Stomach (tissue), 8 donors: ENCODE measurements at regions not wholly inside any gene's neighbourhood (a gene's known extent, or its start where the extent isn't known, plus 50 kb on each side); places are given as distances from the start of the nearest gene placed in this dataset.
"Not testable (repeated sequence)": the region's sequence is repeated elsewhere in the genome, so short reads cannot be mapped to it uniquely, and the experiment has no call there.

Source experiments
- DNase-seq, 2 donors: peaks; one replicate each; pipeline versions ENCODE4 v3.0.0 to v3.0.0-alpha.2; 2013 to 2019
- H3K27ac ChIP-seq, 5 donors: fragments of 200-600 bp in 4 of 5; sonication (generic) in 4 of 5; one replicate each; pipeline ENCODE4 v1.5.1; 2013 to 2019; ENCODE audit warnings: mild to moderate bottlenecking in 1 of 5, moderate library complexity in 1 of 5
- H3K27me3 ChIP-seq, 3 donors: fragments of 200-600 bp; sonication (generic); one replicate each; pipeline ENCODE4 v1.5.1; 2017 to 2019; ENCODE audit warnings: mixed run types in 1 of 3
- H3K36me3 ChIP-seq, 4 donors: fragments of 200-600 bp; sonication (generic); 1 replicate in 3 of 4; 2 replicates in 1 of 4; pipeline ENCODE4 v1.5.1; 2016 to 2019
- H3K4me1 ChIP-seq, 4 donors: fragments of 200-600 bp; sonication (generic); one replicate each; pipeline ENCODE4 v1.5.1; 2016 to 2019
- H3K4me3 ChIP-seq, 4 donors: fragments of 200-600 bp; sonication (generic) in 3 of 4; one replicate each; pipeline ENCODE4 v1.5.1; 2016 to 2019; ENCODE audit warnings: mild to moderate bottlenecking in 1 of 4
- H3K9me3 ChIP-seq, 4 donors: fragments of 200-600 bp; sonication (generic); one replicate each; pipeline ENCODE4 v1.5.1; 2016 to 2019
- EP300 ChIP-seq: sonication (generic); formaldehyde crosslinking; IDR thresholded peaks from one replicate; pipeline ENCODE4 v1.6.1; 2017; ENCODE audit warnings: antibody characterized with exemption
- POLR2A ChIP-seq, 4 donors: fragments of 450-650 bp; IDR thresholded peaks; one replicate each; pipeline ENCODE4 v1.6.1; 2016; ENCODE audit warnings: antibody characterized with exemption in 4 of 4, control low read depth in 2 of 4, mild to moderate bottlenecking in 1 of 4, moderate library complexity in 1 of 4
- POLR2AphosphoS5 ChIP-seq, 3 donors: sonication (generic); formaldehyde crosslinking; IDR thresholded peaks; one replicate each; pipeline ENCODE4 v1.6.1; 2016; ENCODE audit warnings: antibody characterized with exemption in 3 of 3
- WGBS, 5 donors: extraction: QIAGEN DNeasy Blood & Tissue Kit in 3 of 5; methylation state at CpG; one replicate each; pipeline versions ENCODE4 v1.1.5 to v1.1.7; 2013 to 2018; 5-methylcytosine and 5-hydroxymethylcytosine counted together
- intact Hi-C: fragments of 100-400 bp; cut with DNase I; formaldehyde crosslinking; loops from one replicate; pipeline ENCODE4 v1.15.1; 2023; ENCODE audit warnings: low total_unique reads
- TF ChIP-seq, protein P1 (sequence below), 7 experiments: fragments of 450-650 bp in 4 of 7; fragments of 200-600 bp in 3 of 7; sonication (generic) in 3 of 7; IDR thresholded peaks; one replicate each; pipeline ENCODE4 v1.5.1; 2016 to 2019; ENCODE audit warnings: antibody characterized with exemption in 7 of 7, control low read depth in 2 of 7, mild to moderate bottlenecking in 1 of 7
- donor health status: healthy with polysubstance abuse.
- donor health status: Bipolar disorder and iron deficiency.
- donor health status: healthy.

DNA sequence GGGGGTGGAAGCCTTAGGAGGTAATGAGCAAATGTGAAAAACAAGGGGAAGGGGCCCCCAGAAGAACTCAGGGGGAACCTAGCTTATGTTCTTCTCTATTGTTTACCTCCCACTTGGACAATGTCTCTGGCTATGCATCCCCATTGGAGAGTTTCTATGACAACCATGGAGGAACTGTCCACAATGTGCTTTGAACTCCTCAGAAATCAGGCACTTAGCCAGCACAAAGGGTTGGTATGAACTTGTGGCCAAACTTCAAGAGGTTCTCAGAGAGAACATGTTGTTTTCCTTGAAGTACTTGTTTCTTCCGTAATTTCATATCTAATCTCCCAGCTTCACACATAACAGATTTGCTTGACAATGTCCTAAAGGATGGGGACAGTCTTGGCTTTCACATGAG, 202.8 kb upstream of the PELI2 start:
- H3K27ac ChIP-seq: no peak overlapping the region
- intact Hi-C loops: no loop called here

DNA sequence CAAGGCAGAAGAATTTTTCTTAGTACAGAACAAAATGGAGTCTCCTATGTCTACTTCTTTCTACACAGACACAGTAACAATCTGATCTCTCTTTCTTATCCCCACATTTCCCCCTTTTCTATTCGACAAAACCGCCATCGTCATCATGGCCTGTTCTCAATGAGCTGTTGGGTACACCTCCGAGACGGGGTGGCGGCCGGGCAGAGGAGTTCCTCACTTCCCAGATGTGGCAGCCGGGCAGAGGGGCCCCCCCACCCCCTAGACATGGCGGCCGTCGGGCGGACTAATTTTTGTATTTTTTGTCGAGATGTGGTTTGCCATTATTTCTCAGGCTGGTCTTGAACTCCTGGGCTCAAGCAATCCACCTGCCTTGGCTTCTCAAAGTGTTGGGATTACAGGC, 198.4 kb upstream of the PELI2 start:
- H3K36me3 ChIP-seq, H3K4me1 ChIP-seq, H3K4me3 ChIP-seq, intact Hi-C loops, H3K27ac ChIP-seq, H3K27me3 ChIP-seq, DNase-seq, H3K9me3 ChIP-seq: not testable (repeated sequence)
- 91 to 99% (median 96%) methylated on average over 13 of the region's 13 CpGs for WGBS, 5 donors

More for the DNA sequence above, 202.8 kb upstream of the PELI2 start:
- peaks cover 0 to 10% (median 0%) of the 10 kb centered on the region in 4 donors for H3K4me1 ChIP-seq
- peaks cover 0 to 6% (median 0%) of the 10 kb centered on the region in 3 donors for H3K27me3 ChIP-seq
- no peak overlapping the region for H3K4me3 ChIP-seq
- 41 to 59% (median 52%) methylated on average over 1 of the region's 1 CpG for WGBS, 5 donors
- DNase-seq: no peak
- H3K36me3 ChIP-seq: no peaks in the 10 kb centered on the region
- H3K9me3 ChIP-seq: no peaks in the 10 kb centered on the region
- TF ChIP-seq POLR2AphosphoS5 (IDR thresholded peaks at IDR 0.05): no peak
- TF ChIP-seq, protein P1, sequence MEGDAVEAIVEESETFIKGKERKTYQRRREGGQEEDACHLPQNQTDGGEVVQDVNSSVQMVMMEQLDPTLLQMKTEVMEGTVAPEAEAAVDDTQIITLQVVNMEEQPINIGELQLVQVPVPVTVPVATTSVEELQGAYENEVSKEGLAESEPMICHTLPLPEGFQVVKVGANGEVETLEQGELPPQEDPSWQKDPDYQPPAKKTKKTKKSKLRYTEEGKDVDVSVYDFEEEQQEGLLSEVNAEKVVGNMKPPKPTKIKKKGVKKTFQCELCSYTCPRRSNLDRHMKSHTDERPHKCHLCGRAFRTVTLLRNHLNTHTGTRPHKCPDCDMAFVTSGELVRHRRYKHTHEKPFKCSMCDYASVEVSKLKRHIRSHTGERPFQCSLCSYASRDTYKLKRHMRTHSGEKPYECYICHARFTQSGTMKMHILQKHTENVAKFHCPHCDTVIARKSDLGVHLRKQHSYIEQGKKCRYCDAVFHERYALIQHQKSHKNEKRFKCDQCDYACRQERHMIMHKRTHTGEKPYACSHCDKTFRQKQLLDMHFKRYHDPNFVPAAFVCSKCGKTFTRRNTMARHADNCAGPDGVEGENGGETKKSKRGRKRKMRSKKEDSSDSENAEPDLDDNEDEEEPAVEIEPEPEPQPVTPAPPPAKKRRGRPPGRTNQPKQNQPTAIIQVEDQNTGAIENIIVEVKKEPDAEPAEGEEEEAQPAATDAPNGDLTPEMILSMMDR (IDR thresholded peaks at IDR 0.05): no peak
- TF ChIP-seq EP300: no peak
- no peak for TF ChIP-seq POLR2A (IDR thresholded peaks at IDR 0.05)

DNA sequence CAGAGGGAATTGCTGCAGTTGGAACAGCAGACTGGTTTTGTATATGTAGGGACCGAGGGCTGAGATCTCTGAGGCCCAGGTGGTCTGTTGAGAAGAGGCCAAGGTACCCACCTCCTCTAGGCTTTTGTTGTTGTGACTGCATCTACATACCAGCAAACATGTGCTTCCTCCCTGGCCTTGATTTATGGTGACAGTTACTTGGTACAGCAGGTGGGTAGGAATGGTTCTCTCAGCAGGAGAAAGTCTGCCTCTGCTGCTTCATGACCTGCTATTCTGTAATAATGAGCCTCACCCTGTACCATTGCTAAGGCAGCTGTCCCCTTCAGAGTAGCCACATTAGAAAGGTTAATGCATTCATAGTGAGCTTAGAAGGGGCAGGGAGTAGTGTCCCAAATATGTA, 196.7 kb upstream of the PELI2 start:
- Histone ChIP-seq H3K36me3 (no peaks in the 10 kb centered on the region), H3K9me3 (no peaks in the 10 kb centered on the region), H3K4me1 (peaks cover 0 to 25% (median 8%) of the 10 kb centered on the region in 4 donors), H3K4me3 (no peak overlapping the region), H3K27me3 (peaks cover 0 to 6% (median 0%) of the 10 kb centered on the region in 3 donors), H3K27ac (no peak overlapping the region)
- intact Hi-C loops: no loop called here
- 73 to 83% (median 78%) methylated on average over 1 of the region's 1 CpG for WGBS, 5 donors
- DNase-seq: no peak
- TF ChIP-seq POLR2A (IDR thresholded peaks at IDR 0.05): no peak
- TF ChIP-seq, protein P1 (IDR thresholded peaks at IDR 0.05): no peak
- no peak for TF ChIP-seq POLR2AphosphoS5 (IDR thresholded peaks at IDR 0.05)
- no peak for TF ChIP-seq EP300

DNA sequence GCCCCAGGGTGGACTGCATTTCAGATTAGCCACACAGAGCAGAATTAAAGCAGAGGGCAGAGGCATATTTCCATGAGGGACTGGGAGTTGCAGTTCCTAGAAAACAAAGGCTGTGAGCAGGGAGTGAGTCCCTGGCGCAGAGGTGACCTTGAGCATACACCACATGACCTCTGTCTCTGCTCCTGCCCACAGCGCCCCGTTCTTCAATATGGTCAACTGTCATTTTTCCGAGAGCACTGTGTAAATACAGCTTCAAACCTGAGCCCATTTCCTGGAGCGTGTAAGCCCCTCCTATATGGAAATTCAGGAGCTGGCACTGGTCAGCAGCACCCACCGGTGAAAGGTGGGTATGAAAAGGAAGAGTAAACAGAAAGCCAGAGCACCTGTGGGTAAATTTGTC, 192.2 kb upstream of the PELI2 start:
- Histone ChIP-seq H3K4me3 (no peak overlapping the region), H3K4me1 (peaks cover 3 to 37% (median 12%) of the 10 kb centered on the region in 4 donors), H3K27me3 (no peaks in the 10 kb centered on the region), H3K9me3 (no peaks in the 10 kb centered on the region), H3K27ac (peak overlapping the region; percentile 35 to 63 (median 54)), H3K36me3 (no peaks in the 10 kb centered on the region)
- 24 to 42% (median 38%) methylated on average over 6 of the region's 6 CpGs for WGBS, 5 donors
- intact Hi-C loops: no loop called here
- DNase-seq: peak; percentile 57 to 80
- no peak for TF ChIP-seq POLR2A (IDR thresholded peaks at IDR 0.05)
- peak in 1 of 3 donors; percentile 26 for TF ChIP-seq POLR2AphosphoS5 (IDR thresholded peaks at IDR 0.05)

DNA sequence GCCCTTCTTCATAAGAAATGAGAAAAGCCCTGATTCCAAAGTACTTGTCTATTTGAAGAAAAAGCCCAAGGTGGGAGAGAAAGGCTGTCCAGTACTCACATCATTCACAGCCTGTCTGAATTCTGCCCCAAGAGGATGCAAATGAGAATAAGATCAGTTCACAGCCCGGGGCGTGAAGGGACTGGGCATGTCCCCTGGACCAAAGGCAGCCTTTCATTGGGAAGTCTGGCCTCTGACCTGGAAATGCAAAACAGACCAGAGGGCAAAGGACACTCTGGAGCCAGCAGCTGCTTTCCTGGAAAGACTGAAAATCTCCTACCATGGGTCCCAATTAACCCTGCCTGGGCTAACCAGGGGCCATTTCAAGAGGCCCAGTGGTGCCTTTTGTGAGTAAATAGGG, 191.2 kb upstream of the PELI2 start:
- 48 to 86% (median 76%) methylated on average over 2 of the region's 2 CpGs for WGBS, 5 donors
- H3K4me3 ChIP-seq: no peak overlapping the region
- peaks cover 3 to 36% (median 12%) of the 10 kb centered on the region in 4 donors for H3K4me1 ChIP-seq
- no peaks in the 10 kb centered on the region for H3K36me3 ChIP-seq
- peak overlapping the region in 3 of 5 donors; percentile 44 to 63 (median 55) for H3K27ac ChIP-seq
- no peak for DNase-seq
- no peaks in the 10 kb centered on the region for H3K27me3 ChIP-seq
- intact Hi-C loops: no loop called here
- TF ChIP-seq, protein P1 (IDR thresholded peaks at IDR 0.05): no peak
- TF ChIP-seq EP300 (no peak), POLR2A (IDR thresholded peaks at IDR 0.05) (no peak), POLR2AphosphoS5 (IDR thresholded peaks at IDR 0.05) (no peak)
- no peaks in the 10 kb centered on the region for H3K9me3 ChIP-seq
